HG03457 (cell line): ENCODE measurements at regions not wholly inside any gene's neighbourhood (a gene's known extent, or its start where the extent isn't known, plus 50 kb on each side); places are given as distances from the start of the nearest gene placed in this dataset.
"Not testable (repeated sequence)": the region's sequence is repeated elsewhere in the genome, so short reads cannot be mapped to it uniquely, and the experiment has no call there.

ENCODE experiments used
- ATAC-seq: cut with Tn5 transposase; IDR thresholded peaks from one replicate; pipeline ENCODE4 v1.9.1; 2021; ENCODE audit warnings: moderate number of reproducible peaks; ENCODE audit not compliant: unreplicated experiment

DNA sequence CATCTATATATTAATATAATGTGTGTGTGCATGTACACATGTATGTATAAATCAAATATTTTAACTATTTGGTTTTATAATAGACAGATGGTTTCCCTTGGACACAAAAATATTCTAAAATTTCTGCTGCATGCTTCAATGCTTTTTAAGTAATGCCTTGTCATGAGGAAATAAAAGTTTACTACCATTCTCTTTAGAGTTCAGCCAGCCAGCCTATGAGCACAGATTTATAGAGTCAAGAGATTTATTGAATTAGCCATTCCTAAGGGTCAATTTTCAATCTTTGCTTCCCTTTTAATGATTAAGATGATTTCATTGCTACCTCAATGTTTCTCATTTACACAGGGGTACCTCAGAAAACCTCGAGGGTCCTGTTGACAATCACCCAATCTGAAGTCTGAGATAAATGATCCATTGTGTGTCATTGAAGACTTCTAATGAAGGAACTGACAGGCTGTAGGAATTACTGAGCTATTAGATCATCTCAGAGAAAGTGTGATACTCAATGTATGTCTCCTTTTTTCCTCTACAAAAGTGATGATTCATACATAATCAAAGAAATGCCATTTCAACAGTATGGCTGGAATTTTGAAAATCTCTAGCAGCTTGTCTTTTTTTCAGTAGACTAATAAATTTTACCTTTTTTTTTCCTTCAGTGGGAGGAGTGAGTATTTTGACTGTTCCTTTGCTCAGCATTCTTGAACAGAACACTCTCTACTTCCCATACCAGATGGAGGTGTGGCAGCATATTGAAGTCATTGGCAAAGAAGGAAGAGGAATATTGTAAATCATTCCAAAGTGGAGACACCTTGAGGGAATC, 222.6 kb upstream of the PCDH18 start:
- ATAC-seq: no peak

DNA sequence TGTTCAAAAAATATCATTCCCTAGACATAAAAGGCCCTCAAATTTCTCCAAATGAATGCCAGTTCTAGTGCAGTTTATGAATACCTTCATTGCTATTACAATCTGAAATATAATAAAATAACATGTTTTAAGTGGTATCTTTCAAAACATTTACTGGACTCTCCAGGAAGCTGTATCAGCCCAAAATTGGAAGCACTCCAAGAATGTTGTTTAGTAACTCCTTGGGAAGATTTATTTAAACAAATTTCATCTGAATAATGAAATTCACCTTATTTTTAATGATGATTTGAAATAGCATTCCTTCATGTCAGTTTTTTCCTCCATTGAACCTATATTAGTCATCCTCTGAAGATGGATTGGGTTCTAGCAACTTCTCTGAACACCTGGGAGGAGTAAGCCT, 217.2 kb upstream of the PCDH18 start:
- no peak for ATAC-seq

DNA sequence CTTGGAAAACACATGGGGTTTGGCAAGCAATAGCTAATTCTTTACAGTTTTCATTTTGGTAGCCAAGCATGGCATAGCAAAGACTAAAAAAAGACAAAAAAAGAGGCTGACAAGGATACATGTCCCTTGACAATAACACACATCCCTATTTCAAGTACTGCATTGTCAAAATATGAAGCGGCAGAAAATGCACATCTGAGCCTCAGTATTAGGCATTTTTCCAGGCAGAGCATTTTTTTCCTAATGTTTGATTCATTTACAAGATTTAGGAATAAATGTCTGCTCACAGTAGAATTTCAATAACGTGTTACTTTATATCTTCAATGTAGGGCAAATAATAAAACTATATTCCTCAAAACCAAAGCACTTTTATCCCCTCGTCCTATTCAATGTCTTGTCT, 216.3 kb upstream of the PCDH18 start:
- no peak for ATAC-seq

DNA sequence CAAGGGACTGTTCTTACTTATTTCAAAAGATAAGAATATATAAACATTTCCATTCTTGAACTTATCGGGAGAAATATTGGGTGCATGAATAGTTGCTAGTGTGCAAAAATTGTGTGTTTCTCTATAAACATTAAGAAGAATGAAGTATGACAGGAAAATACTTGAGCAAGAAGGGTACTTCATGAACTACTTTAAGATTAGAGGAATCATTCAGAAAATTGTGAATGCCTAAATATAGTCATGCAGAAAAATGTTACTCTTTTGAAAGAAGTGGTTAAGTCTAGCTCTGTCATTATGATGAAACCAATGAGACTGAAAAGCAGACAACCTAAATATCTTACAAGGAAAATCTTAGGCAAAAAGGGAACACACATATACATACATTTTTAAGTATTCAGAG, 207.8 kb upstream of the PCDH18 start:
- ATAC-seq: no peak

DNA sequence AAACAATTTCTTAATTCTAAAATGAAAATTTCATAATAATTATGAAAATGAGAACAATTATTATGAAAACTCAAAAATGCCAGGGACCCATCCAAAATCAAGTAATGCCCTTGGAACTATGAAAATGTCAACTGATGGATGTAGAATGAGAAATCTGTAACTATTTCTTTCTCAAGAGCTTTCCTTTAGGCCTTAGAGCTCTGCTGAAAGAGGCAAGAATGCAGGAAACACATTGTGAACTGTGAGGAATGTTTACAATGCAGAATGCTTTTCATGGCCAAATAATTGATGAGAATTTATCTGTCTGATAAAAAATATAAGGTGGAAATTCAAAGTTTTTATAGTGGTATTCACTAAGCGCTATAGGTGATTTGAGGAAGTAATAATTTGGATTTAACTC, 207.1 kb upstream of the PCDH18 start:
- no peak for ATAC-seq

DNA sequence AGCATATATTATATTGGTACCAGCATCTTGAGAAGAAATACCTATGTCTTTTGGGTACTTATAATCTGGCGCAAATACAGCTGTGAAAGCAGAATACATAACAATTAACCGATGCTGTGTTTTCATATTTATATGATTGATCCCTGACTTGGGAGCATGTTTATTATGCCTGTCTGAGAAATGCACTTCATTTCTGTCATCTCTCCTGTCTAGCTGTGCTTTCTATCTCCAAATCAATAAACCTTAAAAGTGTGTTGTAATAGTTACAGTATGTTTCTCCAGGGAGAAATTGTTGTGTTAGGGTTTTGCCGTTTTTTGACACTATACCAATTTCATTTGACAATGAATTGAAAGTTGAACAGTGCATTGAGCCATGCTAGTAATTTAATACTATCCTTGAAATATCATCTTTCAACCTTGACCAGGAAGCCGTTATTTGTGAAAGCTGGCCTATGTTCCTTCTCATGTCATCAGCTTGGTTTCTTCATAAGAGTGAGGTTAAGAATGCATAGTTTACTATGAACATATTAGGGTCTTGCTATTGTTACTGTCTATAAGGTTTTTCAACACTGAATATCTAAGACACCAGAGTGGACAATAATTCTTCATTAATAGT, 206.2 kb upstream of the PCDH18 start:
- no peak for ATAC-seq

DNA sequence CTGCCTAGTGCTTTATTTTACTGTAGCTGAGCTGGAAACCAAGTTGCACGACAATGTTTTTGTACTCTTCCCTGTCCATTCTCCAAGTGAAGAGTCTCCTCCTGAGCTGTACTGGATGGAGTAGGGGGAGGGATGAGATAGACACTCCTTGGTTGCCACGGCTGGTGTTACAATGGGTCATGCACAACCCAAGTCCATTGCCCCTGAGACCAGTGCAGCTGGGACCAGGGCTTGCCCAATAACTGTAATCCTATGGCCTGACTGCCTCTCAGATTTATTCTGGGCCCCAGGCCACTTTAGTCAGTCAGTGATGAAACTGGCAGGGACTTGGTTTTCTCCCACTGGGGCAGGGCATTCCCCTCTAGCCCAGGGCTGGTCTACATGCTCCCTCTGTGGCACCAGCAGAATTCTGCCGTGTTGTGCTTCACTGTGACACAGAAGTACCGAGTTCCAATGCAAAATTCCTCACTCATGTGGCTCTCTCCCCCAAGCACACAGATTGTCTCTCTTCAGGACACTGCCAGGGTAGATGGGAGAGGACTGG, 203.3 kb upstream of the PCDH18 start:
- ATAC-seq: no peak

DNA sequence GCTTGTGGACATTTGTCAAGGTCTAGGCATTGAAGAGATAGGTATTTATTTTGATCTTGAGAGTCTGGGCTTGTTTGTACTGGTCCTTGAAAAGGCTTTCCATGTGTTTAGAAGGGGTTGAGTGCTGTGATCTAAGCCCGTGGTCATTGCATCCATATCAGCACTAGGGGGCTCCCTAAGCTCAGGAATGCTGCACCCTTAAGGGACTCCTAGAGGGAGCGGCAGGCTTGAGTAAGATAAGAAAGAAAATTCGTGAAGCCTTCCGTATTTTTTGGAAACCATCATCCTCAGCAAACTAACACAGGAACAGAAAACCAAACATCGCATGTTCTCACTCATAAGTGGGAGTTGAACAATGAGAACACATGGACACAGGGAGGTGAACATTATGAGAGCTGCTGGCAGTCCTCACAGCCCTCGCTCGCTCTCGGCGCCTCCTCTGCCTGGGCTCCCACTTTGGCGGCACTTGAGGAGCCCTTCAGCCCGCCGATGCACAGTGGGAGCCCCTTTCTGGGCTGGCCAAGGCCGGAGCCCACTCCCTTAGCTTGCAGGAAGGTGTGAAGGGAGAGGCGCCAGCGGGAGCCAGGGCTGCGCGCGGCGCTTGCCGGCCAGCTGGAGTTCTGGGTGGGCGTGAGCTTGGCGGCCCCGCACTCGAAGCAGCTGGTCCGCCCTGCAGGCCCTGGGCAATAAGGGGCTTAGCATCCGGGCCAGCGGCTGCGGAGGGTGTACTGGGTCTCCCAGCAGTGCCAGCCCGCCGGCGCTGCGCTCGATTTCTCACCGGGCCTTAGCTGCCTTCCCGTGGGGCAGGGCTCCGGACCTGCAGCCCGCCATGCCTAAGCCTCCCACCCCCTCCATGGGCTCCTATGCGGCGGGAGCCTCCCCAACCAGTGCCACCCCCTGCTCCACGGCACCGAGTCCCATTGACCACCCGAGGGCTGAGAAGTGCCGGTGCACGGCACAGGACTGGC, 201.2 kb upstream of the PCDH18 start:
- not testable (repeated sequence) for ATAC-seq

DNA sequence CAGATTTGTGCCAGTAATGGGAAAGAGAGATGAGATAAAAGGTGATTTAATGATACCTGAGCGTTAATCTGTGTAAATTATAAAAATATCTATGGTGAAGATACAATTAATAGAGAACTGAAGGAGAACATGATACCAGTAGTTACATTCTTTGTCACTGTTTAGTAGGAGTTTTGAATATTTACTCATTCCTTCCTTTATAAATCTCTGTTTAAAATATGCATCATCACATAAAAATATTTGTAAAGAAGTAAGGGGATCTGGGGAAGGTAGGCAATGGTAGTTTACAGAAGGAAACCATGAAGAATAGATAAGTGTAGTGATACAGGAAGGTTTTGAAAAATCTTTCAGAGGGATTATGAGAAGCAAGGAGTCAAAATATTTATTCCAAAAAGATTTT, 190.6 kb upstream of the PCDH18 start:
- ATAC-seq: no peak

DNA sequence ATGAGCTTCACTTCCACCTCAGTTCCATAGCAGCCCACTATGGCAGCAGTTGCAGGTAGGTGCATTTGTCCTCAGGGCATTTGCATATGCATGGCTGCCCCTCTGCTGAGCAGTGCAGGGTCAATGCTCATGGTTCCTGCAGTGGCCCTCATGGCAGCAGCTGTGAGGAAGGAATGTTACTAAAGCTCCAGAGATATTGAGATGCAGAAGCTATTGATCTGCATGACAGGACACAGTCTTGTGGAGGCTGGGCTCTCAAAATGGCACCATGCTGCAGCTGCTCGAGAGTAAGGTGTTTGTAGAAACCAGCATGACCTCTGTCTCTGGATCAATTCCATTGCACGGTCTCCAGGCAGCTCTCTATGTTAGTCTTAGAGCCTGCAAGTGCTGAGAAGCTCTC, 179.2 kb upstream of the PCDH18 start:
- ATAC-seq: no peak

DNA sequence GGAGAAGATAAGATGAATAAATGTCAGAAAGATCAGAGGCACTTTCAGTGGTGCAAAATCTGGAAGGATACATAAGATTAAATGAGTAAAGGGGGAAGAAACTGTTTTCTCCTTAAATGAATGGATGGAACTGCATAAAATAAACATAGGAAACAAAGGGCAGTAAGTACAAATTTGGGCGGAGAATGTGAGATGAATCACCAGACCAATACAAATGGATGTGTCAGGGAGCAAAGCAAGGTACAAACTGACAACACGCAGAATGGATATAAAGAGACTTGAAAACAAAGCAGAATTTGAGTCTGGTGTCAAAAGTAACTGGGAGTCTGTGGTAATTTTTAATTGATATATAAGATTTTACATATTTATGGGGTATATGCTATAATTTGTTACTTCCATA, 175.3 kb upstream of the PCDH18 start:
- no peak for ATAC-seq

DNA sequence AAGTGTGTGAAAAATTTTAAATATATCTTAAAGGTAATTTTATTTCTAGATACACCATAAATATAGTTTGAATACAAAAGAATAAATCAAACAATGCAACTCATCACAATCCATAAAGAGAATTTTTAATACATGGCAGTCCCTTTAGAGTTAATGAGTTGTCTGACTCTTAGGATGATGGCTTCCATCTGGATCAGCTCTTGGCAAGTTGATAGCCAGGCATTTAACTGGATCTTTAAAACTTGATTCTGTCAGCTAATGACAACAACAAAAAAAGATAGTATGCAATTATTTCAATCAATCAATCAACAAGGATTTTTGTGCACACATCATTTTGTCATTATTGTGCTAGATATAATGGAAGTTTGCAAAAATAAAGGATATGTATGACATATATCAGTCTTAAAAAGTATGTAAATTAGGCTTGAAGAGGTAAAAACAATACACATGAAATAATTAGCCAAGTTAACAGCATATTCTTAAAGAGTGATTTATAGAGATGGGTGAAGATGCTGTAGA, 174.9 kb upstream of the PCDH18 start:
- no peak for ATAC-seq

DNA sequence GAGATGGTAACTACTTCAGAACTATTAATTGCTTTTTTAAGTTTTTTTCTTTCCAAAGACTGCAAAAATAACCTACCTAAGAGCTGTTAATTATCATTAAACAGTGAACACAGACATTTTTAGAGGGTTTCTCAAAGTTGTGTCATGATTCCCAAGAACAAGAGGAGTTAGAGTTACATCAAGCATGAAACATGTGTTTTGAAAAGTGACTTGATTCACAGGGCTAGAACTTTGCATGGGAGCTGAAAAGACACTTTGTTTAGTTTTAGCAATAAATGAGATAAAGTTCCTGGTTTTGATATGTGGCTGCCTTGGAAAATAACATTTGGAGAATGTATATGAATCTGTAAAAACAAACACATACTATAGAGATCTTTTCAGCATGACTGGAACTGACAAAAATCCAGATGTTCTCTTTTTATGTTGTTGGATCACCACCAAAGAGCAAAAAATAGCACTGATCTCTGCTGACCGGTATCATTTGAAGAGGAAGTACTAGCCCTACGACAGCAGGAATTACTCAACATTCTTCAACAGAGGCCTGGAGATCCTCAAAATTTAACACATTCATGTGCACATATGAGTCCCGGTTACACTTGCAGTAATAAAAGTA, 173.0 kb upstream of the PCDH18 start:
- ATAC-seq: no peak

DNA sequence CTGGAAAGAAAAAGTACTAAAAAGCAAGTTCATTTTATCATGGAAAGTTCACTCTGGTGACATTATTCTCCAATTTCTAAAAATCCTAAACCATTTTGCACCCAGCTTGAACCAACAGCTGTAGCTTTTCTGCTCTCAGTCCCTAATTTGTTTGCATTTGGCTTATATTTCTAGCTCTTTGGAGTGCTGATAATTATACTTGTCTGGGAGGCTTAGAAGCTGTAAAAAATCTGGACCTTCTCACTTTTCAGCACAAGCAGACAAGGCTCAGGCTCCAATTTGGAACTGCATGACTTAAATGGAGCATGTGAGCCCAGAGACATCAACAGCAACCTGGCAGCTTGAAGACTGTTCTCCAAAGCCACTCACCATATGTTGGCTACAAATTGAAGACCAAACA, 170.9 kb upstream of the PCDH18 start:
- no peak for ATAC-seq

DNA sequence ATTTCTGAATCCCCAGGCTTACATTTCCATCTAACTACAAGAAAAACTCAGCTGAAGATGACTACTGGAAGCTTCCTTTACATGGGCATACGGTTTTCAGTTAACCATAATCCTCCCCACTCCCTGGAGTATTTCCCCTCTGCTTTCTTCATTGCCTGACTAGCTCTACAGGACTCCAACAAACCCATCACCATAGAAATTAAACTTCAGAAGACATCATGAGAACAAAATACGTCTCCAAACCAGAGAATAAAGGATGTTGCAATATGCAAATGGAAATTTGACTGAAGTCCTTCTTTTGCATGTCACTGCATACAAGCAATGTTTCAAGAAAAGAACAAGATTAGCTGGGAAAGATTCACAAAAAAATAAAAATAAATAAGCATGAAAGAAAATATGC, 170.2 kb upstream of the PCDH18 start:
- ATAC-seq: no peak

DNA sequence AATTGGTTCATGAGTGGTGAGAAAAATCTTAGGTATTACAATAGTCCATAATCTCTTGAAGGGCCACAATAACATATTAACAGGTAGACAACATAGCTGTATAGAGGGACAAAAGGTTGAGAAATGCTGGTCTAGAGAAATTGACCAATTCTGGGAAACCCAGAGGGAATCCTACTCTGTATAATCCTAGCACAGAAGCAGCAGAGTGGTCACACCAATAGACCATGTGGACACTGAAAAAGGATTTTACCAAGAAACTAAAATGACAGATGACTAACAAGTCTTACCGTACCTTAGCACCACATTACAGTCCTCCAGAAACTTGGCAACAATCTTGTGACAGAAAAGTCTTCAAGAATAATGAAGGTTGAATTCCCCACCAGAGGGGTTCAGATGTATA, 169.1 kb upstream of the PCDH18 start:
- ATAC-seq: no peak

DNA sequence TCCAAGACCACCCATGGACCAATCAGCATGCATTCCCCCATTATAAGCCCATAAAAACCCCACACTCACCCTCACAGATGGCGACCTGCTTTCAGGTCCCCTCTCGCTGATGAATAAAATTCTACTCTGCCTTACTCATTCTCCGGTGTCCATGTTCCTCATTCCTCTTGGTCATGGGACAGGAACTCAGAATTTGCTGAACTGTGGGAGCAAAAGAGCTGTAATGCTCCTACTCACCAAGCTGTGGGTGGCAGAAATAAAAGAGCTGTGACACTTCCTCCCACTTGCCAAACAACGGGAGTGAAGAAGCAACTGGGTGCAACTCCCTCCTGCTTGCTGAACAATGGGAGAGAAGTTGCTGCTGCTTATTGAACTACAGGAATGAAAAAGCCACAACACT, 168.5 kb upstream of the PCDH18 start:
- no peak for ATAC-seq

DNA sequence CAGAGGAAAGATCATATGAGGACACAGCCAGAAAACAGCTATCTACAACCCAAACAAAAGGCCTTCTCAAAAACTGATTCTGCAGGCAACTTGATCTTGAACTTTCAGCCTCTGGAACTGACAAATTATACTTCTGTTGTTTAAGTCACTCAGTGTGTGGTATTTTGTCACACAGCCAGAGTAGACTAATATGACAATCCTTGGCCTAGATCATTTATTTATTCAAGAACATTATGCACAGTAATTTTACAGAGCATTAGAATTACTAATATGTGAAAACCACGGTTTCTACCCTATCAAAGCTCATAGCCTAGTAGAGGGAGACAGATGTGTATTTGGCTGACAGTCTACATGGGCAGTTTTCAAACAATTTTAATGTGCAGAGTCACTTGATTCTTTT, 167.8 kb upstream of the PCDH18 start:
- ATAC-seq: no peak

DNA sequence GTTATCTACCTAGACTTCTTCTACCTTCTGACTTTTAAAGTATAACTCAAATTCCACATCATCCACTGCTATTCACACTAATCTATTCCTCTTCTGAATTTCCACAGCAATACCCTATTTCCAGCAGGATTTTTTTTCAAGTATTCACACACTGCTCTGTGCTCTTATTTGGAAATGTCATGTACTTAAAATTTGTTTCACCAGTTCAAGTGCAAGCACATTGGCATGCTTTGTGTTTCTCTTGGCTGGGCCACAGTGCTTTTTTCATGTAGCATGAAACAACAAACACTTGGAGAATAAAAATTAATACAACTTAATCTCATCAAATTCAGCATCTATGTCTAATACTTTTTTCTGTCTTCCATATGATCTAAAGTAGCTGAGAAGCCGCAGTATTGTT, 161.8 kb upstream of the PCDH18 start:
- no peak for ATAC-seq

DNA sequence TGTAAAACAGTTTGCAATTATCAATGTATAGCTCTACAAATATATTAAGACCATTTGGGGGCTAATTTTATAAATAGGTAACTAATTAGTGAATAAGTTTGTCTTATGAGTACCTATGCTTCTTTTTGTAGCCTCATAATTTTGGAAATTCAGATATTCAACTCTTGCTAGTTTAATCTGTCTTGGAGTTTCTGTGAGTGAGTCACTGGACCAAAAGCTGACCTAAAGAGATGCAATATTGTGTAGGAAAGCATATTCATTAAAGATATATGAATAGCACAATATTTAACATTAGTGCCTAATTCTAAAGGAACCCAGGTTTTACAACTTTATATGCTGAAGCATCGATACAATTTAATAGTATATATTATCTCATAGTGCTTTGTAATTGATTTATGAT, 161.3 kb upstream of the PCDH18 start:
- no peak for ATAC-seq

DNA sequence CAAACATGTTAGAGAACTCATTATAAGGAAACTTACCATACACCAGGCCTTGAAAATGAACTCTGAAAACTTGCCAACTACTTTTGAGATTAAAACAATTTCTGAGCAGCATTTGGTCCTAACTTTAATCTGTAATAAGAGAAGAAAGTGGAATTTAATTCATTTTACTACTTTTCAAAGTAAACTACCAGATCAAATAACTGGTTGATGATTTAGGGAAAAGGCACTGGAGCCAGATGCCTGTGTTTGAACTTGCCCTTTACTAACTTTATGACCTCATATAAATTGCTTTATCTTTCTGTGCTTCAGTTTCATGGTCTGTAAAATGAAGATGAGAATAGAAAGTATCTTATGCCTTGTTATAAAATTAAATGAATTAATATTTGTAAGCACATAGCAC, 159.9 kb upstream of the PCDH18 start:
- ATAC-seq: no peak
